HCT116 (cell line): ENCODE measurements at regions not wholly inside any gene's neighbourhood (a gene's known extent, or its start where the extent isn't known, plus 50 kb on each side); places are given as distances from the start of the nearest gene placed in this dataset.

Source experiments
- ATAC-seq: fragments of 200-7000 bp; cut with Tn5 transposase; 2 replicates; pipeline ENCODE4 v1.9.1; 2020; ENCODE audit warnings: mild to moderate bottlenecking, moderate library complexity
- BruUV-seq: library from RNA; stranded (reverse); fragments of 400-500 nt; replicated peaks from 2 replicates; lab custom pipeline; 2021; lab: Mats Ljungman, UMichigan
- CTCF ChIA-PET: fragments of 300-600 bp; sonication (Branson Sonifier 250); formaldehyde crosslinking; loops from one replicate; lab custom pipeline; 2021; ENCODE audit warnings: antibody characterized with exemption; lab: Charles Lee
- POLR2A ChIA-PET: fragments of 300-600, 350-600 bp; sonication (Branson Sonifier 250); formaldehyde crosslinking; loops from one replicate; lab custom pipeline; 2021; ENCODE audit warnings: antibody characterized with exemption; lab: Charles Lee
- RAD21 ChIA-PET, 2 experiments: fragments of 300-600 bp; sonication (Branson Sonifier 250); formaldehyde crosslinking; loops; one replicate each; lab custom pipeline; 2023; ENCODE audit warnings: low total read pairs in 2 of 2; ENCODE audit not compliant: uncharacterized antibody in 2 of 2, unreplicated experiment in 2 of 2, low non-redundant PET in 1 of 2; lab: Charles Lee
- DNase-seq: peaks from one replicate; pipeline ENCODE4 v3.0.0-alpha.2; 2010; ENCODE audit warnings: low read depth, low spot score
- H2AFZ ChIP-seq: fragments of 200-600 bp; shearing (Covaris generic), sonication (generic); 2 replicates; pipeline ENCODE4 v1.6.1; 2017; ENCODE audit warnings: low read depth, mixed run types, mixed read lengths, antibody characterized with exemption, low read length; ENCODE audit not compliant: poor library complexity, severe bottlenecking
- H3K27ac ChIP-seq: 2 replicates; pipeline ENCODE4 v1.5.1; 2012; ENCODE audit warnings: low read depth, low read length
- H3K27me3 ChIP-seq: fragments of 200-600 bp; sonication (generic); 2 replicates; pipeline ENCODE4 v1.6.1; 2016; ENCODE audit warnings: mixed run types, low read length, mixed read lengths; ENCODE audit not compliant: insufficient read depth
- H3K36me3 ChIP-seq, 2 experiments: fragments of 200-500 bp in 1 of 2; fragments of 200-600 bp in 1 of 2; sonication (Bioruptor generic) in 1 of 2; sonication (generic) in 1 of 2; 2 replicates each; pipeline versions ENCODE4 v1.5.1 to v1.6.1; 2014 to 2016; ENCODE audit warnings: low read length in 2 of 2, inconsistent platforms in 1 of 2, mixed read lengths in 1 of 2, mixed run types in 1 of 2; ENCODE audit not compliant: insufficient read depth in 2 of 2, control insufficient read depth in 1 of 2
- H3K4me1 ChIP-seq, 2 experiments: fragments of 200-600 bp in 1 of 2; sonication (generic) in 1 of 2; 2 replicates each; pipeline versions ENCODE4 v1.5.1 to v1.6.1; 2012 to 2017; ENCODE audit warnings: low read length in 2 of 2, inconsistent platforms in 1 of 2, mild to moderate bottlenecking in 1 of 2, mixed read lengths in 1 of 2, mixed run types in 1 of 2, moderate library complexity in 1 of 2; ENCODE audit not compliant: insufficient read depth in 2 of 2, control insufficient read depth in 1 of 2
- H3K4me2 ChIP-seq: fragments of 200-600 bp; sonication (generic); 2 replicates; pipeline ENCODE4 v1.6.1; 2017; ENCODE audit warnings: mixed run types, low read length, mixed read lengths
- H3K4me3 ChIP-seq, 2 experiments: fragments of 200-600 bp in 1 of 2; sonication (generic) in 1 of 2; replicated peaks in 1 of 2; 2 replicates each; pipeline ENCODE4 v1.5.1; 2011 to 2016; ENCODE audit warnings: low read length in 2 of 2, control low read depth in 1 of 2, low read depth in 1 of 2, mild to moderate bottlenecking in 1 of 2, mixed read lengths in 1 of 2, mixed run types in 1 of 2
- H3K79me2 ChIP-seq: fragments of 200-600 bp; sonication (generic); 2 replicates; pipeline ENCODE4 v1.6.1; 2017; ENCODE audit warnings: mild to moderate bottlenecking, mixed run types, low read length, moderate library complexity, mixed read lengths; ENCODE audit not compliant: insufficient read depth
- H3K9ac ChIP-seq: fragments of 200-600 bp; sonication (generic); 2 replicates; pipeline ENCODE4 v1.6.1; 2016; ENCODE audit warnings: low read length, mixed read lengths
- H3K9me2 ChIP-seq: fragments of 200-600 bp; sonication (generic), shearing (Covaris generic); 2 replicates; pipeline ENCODE4 v1.6.1; 2017; ENCODE audit warnings: mixed run types, mild to moderate bottlenecking, moderate library complexity; ENCODE audit not compliant: insufficient read depth
- H3K9me3 ChIP-seq, 2 experiments: fragments of 200-500 bp in 1 of 2; fragments of 200-600 bp in 1 of 2; sonication (Bioruptor generic) in 1 of 2; sonication (generic) in 1 of 2; 2 replicates each; pipeline ENCODE4 v1.6.1; 2014 to 2017; ENCODE audit warnings: low read length in 2 of 2, mixed read lengths in 2 of 2, inconsistent platforms in 1 of 2, low read depth in 1 of 2, mild to moderate bottlenecking in 1 of 2, mixed run types in 1 of 2, moderate library complexity in 1 of 2; ENCODE audit not compliant: control insufficient read depth in 1 of 2, insufficient read depth in 1 of 2
- H4K20me1 ChIP-seq: fragments of 200-600 bp; sonication (generic), shearing (Covaris generic); 2 replicates; pipeline ENCODE4 v1.6.1; 2017; ENCODE audit warnings: mixed run types, mild to moderate bottlenecking, moderate library complexity; ENCODE audit not compliant: insufficient read depth
- CBX3 ChIP-seq: IDR thresholded peaks from 2 replicates; pipeline ENCODE4 v1.6.1; 2012; ENCODE audit warnings: low read depth
- CTCF ChIP-seq, 3 experiments: fragments of 200-600 bp in 1 of 3; sonication (generic) in 1 of 3; IDR thresholded peaks in 2 of 3; conservative IDR thresholded peaks in 1 of 3; 2 replicates each; pipeline ENCODE4 v1.5.1; 2012 to 2017; ENCODE audit warnings: low read depth in 2 of 3, low read length in 2 of 3, antibody characterized with exemption in 1 of 3, borderline replicate concordance in 1 of 3, control low read depth in 1 of 3, mild to moderate bottlenecking in 1 of 3, mixed read lengths in 1 of 3, mixed run types in 1 of 3, moderate library complexity in 1 of 3; ENCODE audit not compliant: insufficient read depth in 1 of 3
- EZH2 ChIP-seq: fragments of 200-600 bp; sonication (generic); IDR thresholded peaks from 2 replicates; pipeline ENCODE4 v1.6.1; 2017; ENCODE audit warnings: antibody characterized with exemption, mixed run types
- EZH2phosphoT487 ChIP-seq: fragments of 200-600 bp; IDR thresholded peaks from 2 replicates; pipeline ENCODE4 v1.6.1; 2018; ENCODE audit warnings: antibody characterized with exemption, borderline replicate concordance
- FOSL1 ChIP-seq: IDR thresholded peaks from 2 replicates; pipeline ENCODE4 v1.6.1; 2012; ENCODE audit warnings: low read depth
- MAX ChIP-seq: IDR thresholded peaks from 2 replicates; pipeline ENCODE4 v1.6.1; 2012
- RAD21 ChIP-seq: IDR thresholded peaks from 2 replicates; pipeline ENCODE4 v1.6.1; 2012; ENCODE audit warnings: low read depth, mild to moderate bottlenecking
- REST ChIP-seq: IDR thresholded peaks from 2 replicates; pipeline ENCODE4 v1.6.1; 2012; ENCODE audit warnings: low read depth
- SIN3A ChIP-seq: IDR thresholded peaks from 2 replicates; pipeline ENCODE4 v1.6.1; 2012; ENCODE audit warnings: low read depth
- SP1 ChIP-seq: IDR thresholded peaks from 2 replicates; pipeline ENCODE4 v1.6.1; 2012; ENCODE audit warnings: low read depth
- TCF7L2 ChIP-seq: IDR thresholded peaks from 2 replicates; pipeline ENCODE4 v1.7.0; 2011; ENCODE audit warnings: borderline replicate concordance, inconsistent platforms; ENCODE audit not compliant: insufficient read depth, insufficient read length; ENCODE audit errors: extremely low read depth
- ZBTB33 ChIP-seq: IDR thresholded peaks from 2 replicates; pipeline ENCODE4 v1.6.1; 2011; ENCODE audit warnings: mild to moderate bottlenecking, low read length, moderate library complexity; ENCODE audit not compliant: insufficient replicate concordance; ENCODE audit errors: extremely low read depth
- ZFX ChIP-seq: fragments of 450-650 bp; IDR thresholded peaks from 2 replicates; pipeline ENCODE4 v1.6.1; 2017
- intact Hi-C: fragments of 100-400 bp; cut with micrococcal nuclease; formaldehyde crosslinking; loops from 2 replicates; pipeline ENCODE4 v1.10.0; 2022

- Histone ChIP-seq H3K4me1 (no peaks in the 10 kb centered on the region), H3K9me3 (no peaks in the 10 kb centered on the region), H3K27me3 (no peaks in the 10 kb centered on the region), H2AFZ (no peak overlapping the region), H3K9ac (no peak overlapping the region), H4K20me1 (no peaks in the 10 kb centered on the region), H3K9me2 (no peaks in the 10 kb centered on the region), H3K27ac (no peak overlapping the region), H3K4me2 (no peak overlapping the region), H3K36me3 (peaks cover 0 to 8% of the 10 kb centered on the region in 2 experiments; a peak in 1 of 4 replicates), H3K4me3 (no peak overlapping the region), H3K79me2 (peaks cover 33% of the 10 kb centered on the region)
- ChIA-PET POLR2A (no interaction called here), CTCF (no interaction called here), RAD21 (no interaction called here)
- intact Hi-C loops = no loop called here
- DNase-seq (no peak), ATAC-seq (no peak)
- no TSS peak for BruUV-seq
- TF ChIP-seq SP1 (no peak), RAD21 (no peak), TCF7L2 (no peak), ZBTB33 (no peak), FOSL1 (no peak), SIN3A (no peak), ZFX (no peak), REST (no peak), CBX3 (no peak), CTCF (IDR thresholded peaks at IDR 0.05 in 2 of 3, conservative IDR thresholded peaks at IDR 0.05 in 1 of 3; ENCODE audit: borderline replicate concordance in 1 of 3, insufficient read depth in 1 of 3, low read depth in 2 of 3, low read length in 2 of 3) (no peak), EZH2 (no peak), MAX (no peak), EZH2phosphoT487 (no peak)
These were observed 75.1 kb downstream of the BOLA3 start for GRCh38 chr2:74072565-74072964.
